HAP-1 (cell line): ENCODE measurements at regions not wholly inside any gene's neighbourhood (a gene's known extent, or its start where the extent isn't known, plus 50 kb on each side); places are given as distances from the start of the nearest gene placed in this dataset.

Experiments
- DNase-seq, 2 experiments: peaks; one replicate each; pipeline ENCODE4 v3.0.0-alpha.2; 2016 to 2020; ENCODE audit warnings: low spot score in 2 of 2
- H3K27me3 ChIP-seq: fragments of 250-450 bp; sonication (Bioruptor Pico); 2 replicates; pipeline ENCODE4 v1.5.1; 2020; ENCODE audit warnings: low read depth, mild to moderate bottlenecking, moderate library complexity
- H3K36me3 ChIP-seq: fragments of 250-450 bp; sonication (Bioruptor Pico); replicated peaks from 2 replicates; pipeline ENCODE4 v1.5.1; 2020; ENCODE audit warnings: mild to moderate bottlenecking
- H3K4me1 ChIP-seq: fragments of 250-450 bp; sonication (Bioruptor Pico); 2 replicates; pipeline ENCODE4 v1.5.1; 2020; ENCODE audit warnings: mild to moderate bottlenecking
- H3K4me3 ChIP-seq: fragments of 250-450 bp; sonication (Bioruptor Pico); 2 replicates; pipeline ENCODE4 v1.5.1; 2020; ENCODE audit warnings: mild to moderate bottlenecking, moderate library complexity
- H3K9me3 ChIP-seq: fragments of 250-450 bp; sonication (Bioruptor Pico); 2 replicates; pipeline ENCODE4 v1.5.1; 2020; ENCODE audit warnings: mild to moderate bottlenecking, moderate library complexity
- in situ Hi-C: fragments of 300-500 bp; cut with MboI; formaldehyde crosslinking; loops from 3 replicates; pipeline ENCODE4 v1.14.3; 2020; ENCODE audit warnings: low sequenced_read_pairs, inconsistent platforms, mixed read lengths

DNA sequence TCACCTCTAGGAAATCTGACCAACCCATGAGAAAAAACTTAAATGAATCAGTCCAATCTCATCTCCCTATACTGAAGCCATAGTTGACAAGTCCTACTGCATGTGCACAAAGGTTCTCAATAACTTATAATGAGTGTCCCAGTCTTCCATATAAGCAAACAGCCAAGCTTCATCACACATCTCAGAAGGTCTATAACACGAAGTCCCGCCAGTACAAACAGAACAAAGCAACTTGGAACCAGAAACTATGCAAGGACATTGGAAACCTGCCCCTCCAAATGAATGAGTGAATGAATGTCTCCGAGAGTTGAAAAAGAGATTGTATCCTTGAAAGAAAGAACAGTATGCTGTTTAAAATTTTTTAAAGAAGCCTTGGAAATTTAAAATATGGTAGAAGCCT lies 53.6 kb upstream of the IPO9 start:
- DNase-seq: no peak
- H3K36me3 ChIP-seq: no peaks in the 10 kb centered on the region
- no peak overlapping the region for H3K4me3 ChIP-seq
- in situ Hi-C loops: no loop called here
- H3K9me3 ChIP-seq: peaks cover 4% of the 10 kb centered on the region; the same call in 1 of the 2 replicates
- no peaks in the 10 kb centered on the region for H3K27me3 ChIP-seq
- H3K4me1 ChIP-seq: peaks cover 20% of the 10 kb centered on the region

DNA sequence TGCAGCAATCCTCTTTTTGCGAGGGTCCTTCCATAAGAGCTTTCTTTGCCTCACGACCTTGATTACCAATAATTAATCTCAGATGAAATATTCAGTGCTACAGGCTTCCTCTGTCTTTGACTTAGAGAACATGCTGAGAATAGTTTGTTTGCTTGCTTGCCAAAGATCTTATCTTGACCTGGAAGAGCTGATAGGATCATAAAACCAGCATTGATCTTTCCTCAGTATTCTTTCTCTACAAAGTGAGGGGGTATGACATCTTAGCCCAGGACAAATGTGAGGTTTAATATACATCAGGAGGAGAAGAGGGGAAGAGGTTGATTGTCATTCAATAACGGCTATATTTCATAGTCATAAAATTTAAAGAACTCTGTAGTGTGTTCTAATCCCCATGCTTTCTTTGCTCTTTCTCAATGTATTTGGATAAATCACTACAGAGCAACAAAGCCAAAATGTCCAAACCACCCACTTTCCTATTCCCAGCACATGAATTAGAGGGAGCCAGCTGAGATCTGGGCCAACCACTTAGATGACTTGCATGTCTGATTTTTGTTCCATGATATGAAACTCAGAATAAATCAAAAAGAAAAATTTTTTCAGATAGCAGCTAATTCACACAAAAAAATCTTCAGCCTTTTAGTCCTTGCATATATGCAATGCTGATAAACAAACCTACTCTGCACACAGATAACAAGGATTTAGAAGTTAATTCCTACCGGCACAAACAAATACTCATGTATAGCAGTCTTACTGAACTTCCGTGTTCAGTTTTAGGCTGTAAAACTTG lies 50.5 kb upstream of the IPO9 start:
- Histone ChIP-seq H3K4me1 (peaks cover 20% of the 10 kb centered on the region), H3K27me3 (no peaks in the 10 kb centered on the region), H3K4me3 (no peak overlapping the region), H3K36me3 (peaks cover 22% of the 10 kb centered on the region), H3K9me3 (no peaks in the 10 kb centered on the region)
- DNase-seq: no peak
- in situ Hi-C loops: no loop called here
